Nephron (organoid): ENCODE measurements at regions not wholly inside any gene's neighbourhood (a gene's known extent, or its start where the extent isn't known, plus 50 kb on each side); places are given as distances from the start of the nearest gene placed in this dataset.

Source experiments
- H3K27ac Mint-ChIP-seq, 3 experiments: 2 replicates each; pipeline ENCODE4 v1.8.0; 2020; ENCODE audit warnings: mixed read lengths in 3 of 3, mild to moderate bottlenecking in 2 of 3, moderate library complexity in 1 of 3
- H3K27me3 Mint-ChIP-seq: 2 replicates; pipeline ENCODE4 v1.8.0; 2021; ENCODE audit warnings: low read depth, mild to moderate bottlenecking, moderate library complexity, mixed read lengths
- H3K36me3 Mint-ChIP-seq: 2 replicates; pipeline ENCODE4 v1.8.0; 2020; ENCODE audit warnings: low read depth, mixed read lengths
- H3K4me1 Mint-ChIP-seq: 2 replicates; pipeline ENCODE4 v1.8.0; 2020; ENCODE audit warnings: mixed read lengths
- H3K4me3 Mint-ChIP-seq, 3 experiments: 2 replicates each; pipeline ENCODE4 v1.8.0; 2020; ENCODE audit warnings: mild to moderate bottlenecking in 3 of 3, mixed read lengths in 3 of 3, moderate library complexity in 2 of 3
- H3K9me3 Mint-ChIP-seq: 2 replicates; pipeline ENCODE4 v1.8.0; 2020; ENCODE audit warnings: mixed read lengths
- CTCF ChIP-seq, 3 experiments: fragments of 200-600 bp; sonication (generic); IDR thresholded peaks; one replicate each; pipeline ENCODE4 v1.5.0; 2021; ENCODE audit warnings: antibody characterized with exemption in 3 of 3; ENCODE audit not compliant: unreplicated experiment in 3 of 3

DNA sequence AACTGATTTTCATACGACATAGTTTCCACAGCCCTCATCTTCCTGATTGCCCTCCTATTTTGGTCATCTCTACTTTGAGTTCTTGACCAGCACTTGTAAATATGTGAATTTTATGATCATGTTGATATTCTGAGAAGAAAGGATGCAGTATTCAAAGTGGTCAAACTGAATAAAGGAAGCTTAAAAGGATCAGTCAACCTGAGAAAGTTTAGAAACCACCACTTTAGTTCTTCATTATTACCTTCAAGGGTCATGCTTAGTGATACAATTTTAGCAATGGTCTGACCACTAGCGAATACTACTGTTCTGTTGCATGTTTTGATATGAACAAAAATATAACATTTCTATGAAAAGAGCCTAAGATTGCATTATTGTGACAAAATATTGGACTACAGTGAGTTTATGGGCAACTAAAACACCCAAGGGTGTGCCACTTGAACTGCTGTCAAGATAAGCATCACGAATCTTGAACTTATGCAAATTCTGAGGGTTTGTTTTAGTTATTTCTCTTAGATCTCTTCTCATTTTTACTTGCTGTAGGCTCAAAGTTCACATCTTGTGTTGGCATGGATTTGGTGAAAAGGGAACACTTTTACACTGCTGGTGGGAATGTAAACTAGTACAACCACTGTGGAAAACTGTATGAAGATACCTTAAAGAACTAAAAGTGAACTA is 247.7 kb downstream of the IPMK start:
- Mint-ChIP-seq H3K9me3 (peaks cover 12% of the 10 kb centered on the region), H3K36me3 (no peaks in the 10 kb centered on the region), H3K4me1 (no peaks in the 10 kb centered on the region), H3K27ac (no peak overlapping the region), H3K4me3 (no peak overlapping the region), H3K27me3 (peaks cover 3% of the 10 kb centered on the region)
- no peak for TF ChIP-seq CTCF (IDR thresholded peaks at IDR 0.05; ENCODE audit: unreplicated experiment in 3 of 3)

- TF ChIP-seq CTCF (IDR thresholded peaks at IDR 0.05; ENCODE audit: unreplicated experiment in 3 of 3), result no peak
- no peaks in the 10 kb centered on the region for H3K4me1 Mint-ChIP-seq
- H3K36me3 Mint-ChIP-seq, result no peaks in the 10 kb centered on the region
- H3K27ac Mint-ChIP-seq, result no peak overlapping the region
- peaks cover 5% of the 10 kb centered on the region for H3K27me3 Mint-ChIP-seq
- H3K9me3 Mint-ChIP-seq, result peaks cover 12% of the 10 kb centered on the region
- H3K4me3 Mint-ChIP-seq, result no peak overlapping the region
Observed at GRCh38 chr10:58017719-58018367, 249.9 kb downstream of the IPMK start.

DNA sequence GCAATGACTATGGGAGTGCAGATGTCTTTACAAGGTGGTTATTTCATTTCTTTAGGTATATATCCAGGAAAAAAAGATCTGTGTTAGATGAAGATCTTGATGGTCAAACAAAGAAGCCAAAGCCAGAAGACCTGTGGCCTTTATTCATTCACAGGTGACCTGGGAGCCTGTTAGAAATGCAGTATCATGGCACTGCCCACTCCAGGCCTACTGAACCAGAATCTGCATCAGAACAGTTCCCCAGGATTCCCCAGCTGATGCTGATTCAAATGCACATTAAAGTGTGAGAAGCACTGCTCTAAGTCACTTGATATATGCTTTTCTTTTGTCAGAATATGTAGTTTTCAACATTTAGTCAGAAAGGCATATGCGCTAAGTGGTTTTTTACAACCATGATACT is 251.1 kb downstream of the IPMK start:
- no peaks in the 10 kb centered on the region for H3K36me3 Mint-ChIP-seq
- peaks cover 8% of the 10 kb centered on the region for H3K9me3 Mint-ChIP-seq
- H3K4me1 Mint-ChIP-seq, result peaks cover 7% of the 10 kb centered on the region
- H3K27ac Mint-ChIP-seq, result no peak overlapping the region
- peaks cover 5% of the 10 kb centered on the region for H3K27me3 Mint-ChIP-seq
- H3K4me3 Mint-ChIP-seq, result no peak overlapping the region
- no peak for TF ChIP-seq CTCF (IDR thresholded peaks at IDR 0.05; ENCODE audit: unreplicated experiment in 3 of 3)

GRCh38 chr10:58014436-58014835 is 253.3 kb downstream of the IPMK start:
- peaks cover 8% of the 10 kb centered on the region for H3K27me3 Mint-ChIP-seq
- peaks cover 7% of the 10 kb centered on the region for H3K4me1 Mint-ChIP-seq
- no peak overlapping the region for H3K27ac Mint-ChIP-seq
- no peak for TF ChIP-seq CTCF (IDR thresholded peaks at IDR 0.05; ENCODE audit: unreplicated experiment in 3 of 3)
- no peak overlapping the region for H3K4me3 Mint-ChIP-seq
- H3K9me3 Mint-ChIP-seq, result peaks cover 2% of the 10 kb centered on the region
- H3K36me3 Mint-ChIP-seq, result no peaks in the 10 kb centered on the region

DNA sequence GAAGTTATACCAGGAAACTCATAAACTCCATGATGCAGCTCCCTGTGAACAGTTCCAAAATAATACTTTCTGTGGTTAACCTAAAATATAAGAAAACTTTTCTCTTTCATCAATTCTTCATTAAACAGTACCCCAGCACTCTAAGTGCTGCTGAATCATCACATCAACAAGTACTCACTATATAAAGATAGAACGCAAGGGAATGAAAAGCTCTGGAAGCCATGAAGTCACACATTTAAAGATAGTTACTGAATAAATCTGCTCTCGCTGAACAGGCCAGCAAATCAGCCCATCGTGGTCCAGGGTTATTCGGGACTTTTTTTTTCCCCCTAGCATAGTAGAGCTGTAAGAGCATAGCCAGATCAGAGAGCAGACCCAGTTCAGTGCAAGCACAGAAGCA is 254.3 kb downstream of the IPMK start:
- TF ChIP-seq CTCF (IDR thresholded peaks at IDR 0.05; ENCODE audit: unreplicated experiment in 3 of 3), result no peak
- no peak overlapping the region for H3K27ac Mint-ChIP-seq

More for the DNA sequence above, 254.3 kb downstream of the IPMK start:
- no peaks in the 10 kb centered on the region for H3K36me3 Mint-ChIP-seq
- H3K27me3 Mint-ChIP-seq, result peaks cover 8% of the 10 kb centered on the region
- H3K4me1 Mint-ChIP-seq, result peaks cover 7% of the 10 kb centered on the region
- H3K4me3 Mint-ChIP-seq, result no peak overlapping the region
- H3K9me3 Mint-ChIP-seq, result no peaks in the 10 kb centered on the region
